H9 (cell line): ENCODE measurements at regions not wholly inside any gene's neighbourhood (a gene's known extent, or its start where the extent isn't known, plus 50 kb on each side); places are given as distances from the start of the nearest gene placed in this dataset.

Experiments used
- DNase-seq: peaks from one replicate; pipeline ENCODE4 v3.0.0-alpha.2; 2017
- H2AFZ ChIP-seq: one replicate; pipeline ENCODE4 v1.6.1; 2013; ENCODE audit warnings: mild to moderate bottlenecking, low read length, control low read depth, moderate library complexity
- H2AK5ac ChIP-seq: 2 replicates; pipeline ENCODE4 v1.6.1; 2013; ENCODE audit warnings: low read length, control low read depth, mixed read lengths; ENCODE audit not compliant: insufficient read length
- H2BK120ac ChIP-seq: one replicate; pipeline ENCODE4 v1.6.1; 2013; ENCODE audit warnings: low read depth, mild to moderate bottlenecking, low read length, control low read depth, inconsistent platforms; ENCODE audit not compliant: poor library complexity, severe bottlenecking
- H2BK12ac ChIP-seq: 2 replicates; pipeline ENCODE4 v1.6.1; 2013; ENCODE audit warnings: low read length, control low read depth, mixed read lengths, low read depth; ENCODE audit not compliant: insufficient read length
- H2BK15ac ChIP-seq: 2 replicates; pipeline ENCODE4 v1.6.1; 2013; ENCODE audit warnings: low read depth, low read length, control low read depth
- H2BK20ac ChIP-seq: one replicate; pipeline ENCODE4 v1.6.1; 2013; ENCODE audit warnings: low read depth, mild to moderate bottlenecking, low read length, control low read depth, inconsistent platforms; ENCODE audit not compliant: poor library complexity, severe bottlenecking
- H2BK5ac ChIP-seq: 2 replicates; pipeline ENCODE4 v1.6.1; 2013; ENCODE audit warnings: low read length, control low read depth, mixed read lengths; ENCODE audit not compliant: insufficient read length
- H3K14ac ChIP-seq: 2 replicates; pipeline ENCODE4 v1.6.1; 2013; ENCODE audit warnings: low read length, control low read depth; ENCODE audit not compliant: insufficient read depth
- H3K18ac ChIP-seq: 2 replicates; pipeline ENCODE4 v1.6.1; 2013; ENCODE audit warnings: low read depth, mild to moderate bottlenecking, mixed read lengths, low read length, control low read depth; ENCODE audit not compliant: insufficient read length
- H3K23ac ChIP-seq: 2 replicates; pipeline ENCODE4 v1.6.1; 2013; ENCODE audit warnings: low read length, control low read depth, mixed read lengths, low read depth; ENCODE audit not compliant: insufficient read length
- H3K23me2 ChIP-seq: 2 replicates; pipeline ENCODE4 v1.6.1; 2013; ENCODE audit warnings: low read depth, mild to moderate bottlenecking, mixed read lengths, low read length, control low read depth; ENCODE audit not compliant: insufficient read length, poor library complexity, severe bottlenecking
- H3K27ac ChIP-seq: 2 replicates; pipeline ENCODE4 v1.5.1; 2013; ENCODE audit warnings: low read length, control low read depth, mixed read lengths, low read depth; ENCODE audit not compliant: insufficient read length
- H3K27me3 ChIP-seq: 2 replicates; pipeline ENCODE4 v1.6.1; 2013; ENCODE audit warnings: low read length, control low read depth, inconsistent platforms; ENCODE audit not compliant: insufficient read depth
- H3K4ac ChIP-seq: 2 replicates; pipeline ENCODE4 v1.6.1; 2013; ENCODE audit warnings: low read depth, mild to moderate bottlenecking, control low read depth, inconsistent platforms, low read length, moderate library complexity
- H3K4me1 ChIP-seq: 2 replicates; pipeline ENCODE4 v1.6.1; 2013; ENCODE audit warnings: low read length, control low read depth, inconsistent platforms; ENCODE audit not compliant: insufficient read depth
- H3K4me2 ChIP-seq: 2 replicates; pipeline ENCODE4 v1.6.1; 2013; ENCODE audit warnings: low read length, control low read depth, mixed read lengths; ENCODE audit not compliant: insufficient read length, insufficient read depth
- H3K56ac ChIP-seq: 2 replicates; pipeline ENCODE4 v1.6.1; 2013; ENCODE audit warnings: low read depth, mild to moderate bottlenecking, mixed read lengths, low read length, control low read depth; ENCODE audit not compliant: insufficient read length
- H3K79me1 ChIP-seq: 2 replicates; pipeline ENCODE4 v1.6.1; 2013; ENCODE audit warnings: low read depth, mild to moderate bottlenecking, moderate library complexity, low read length, control low read depth, inconsistent platforms; ENCODE audit not compliant: insufficient read depth, poor library complexity, severe bottlenecking
- H3K79me2 ChIP-seq: 2 replicates; pipeline ENCODE4 v1.6.1; 2013; ENCODE audit warnings: low read length, control low read depth, inconsistent platforms; ENCODE audit not compliant: insufficient read depth
- H3K9ac ChIP-seq: 2 replicates; pipeline ENCODE4 v1.6.1; 2013; ENCODE audit warnings: low read length, control low read depth, mixed read lengths; ENCODE audit not compliant: insufficient read length; ENCODE audit errors: extremely low read depth
- H3K9me3 ChIP-seq: one replicate; pipeline ENCODE4 v1.6.1; 2013; ENCODE audit warnings: low read depth, low read length, inconsistent platforms; ENCODE audit not compliant: control insufficient read depth
- H3T11ph ChIP-seq: one replicate; pipeline ENCODE4 v1.6.1; 2013; ENCODE audit warnings: mild to moderate bottlenecking, low read length, control low read depth, inconsistent platforms
- H4K20me1 ChIP-seq: one replicate; pipeline ENCODE4 v1.6.1; 2013; ENCODE audit not compliant: control insufficient read depth, insufficient read length, insufficient read depth
- H4K5ac ChIP-seq: 2 replicates; pipeline ENCODE4 v1.6.1; 2013; ENCODE audit warnings: low read depth, mild to moderate bottlenecking, mixed read lengths, low read length, control low read depth; ENCODE audit not compliant: insufficient read length
- H4K8ac ChIP-seq: replicated peaks from 2 replicates; pipeline ENCODE4 v1.6.1; 2013; ENCODE audit warnings: low read length, control low read depth, mixed read lengths, low read depth; ENCODE audit not compliant: insufficient read length
- H4K91ac ChIP-seq: 2 replicates; pipeline ENCODE4 v1.6.1; 2013; ENCODE audit warnings: low read depth, mild to moderate bottlenecking, moderate library complexity, mixed read lengths, low read length, control low read depth; ENCODE audit not compliant: insufficient read length
- H3K27ac Mint-ChIP-seq, 3 experiments: 2 replicates in 2 of 3; 3 replicates in 1 of 3; pipeline ENCODE4 v1.8.0; 2020 to 2021; ENCODE audit warnings: mixed read lengths in 3 of 3, mild to moderate bottlenecking in 1 of 3, moderate library complexity in 1 of 3
- H3K27me3 Mint-ChIP-seq: 2 replicates; pipeline ENCODE4 v1.8.0; 2021; ENCODE audit warnings: low read depth, mild to moderate bottlenecking, moderate library complexity, mixed read lengths
- H3K36me3 Mint-ChIP-seq, 3 experiments: 2 replicates in 2 of 3; 3 replicates in 1 of 3; pipeline ENCODE4 v1.8.0; 2020 to 2021; ENCODE audit warnings: low read depth in 3 of 3, mixed read lengths in 3 of 3; ENCODE audit not compliant: insufficient read depth in 1 of 3
- H3K4me1 Mint-ChIP-seq, 2 experiments: 2 replicates each; pipeline ENCODE4 v1.8.0; 2020; ENCODE audit warnings: mixed read lengths in 2 of 2
- H3K4me3 Mint-ChIP-seq, 2 experiments: 2 replicates in 1 of 2; 3 replicates in 1 of 2; pipeline ENCODE4 v1.8.0; 2020 to 2021; ENCODE audit warnings: mild to moderate bottlenecking in 2 of 2, mixed read lengths in 2 of 2, moderate library complexity in 1 of 2
- H3K9me3 Mint-ChIP-seq, 2 experiments: 2 replicates in 1 of 2; 3 replicates in 1 of 2; pipeline ENCODE4 v1.8.0; 2020; ENCODE audit warnings: mild to moderate bottlenecking in 2 of 2, mixed read lengths in 2 of 2, moderate library complexity in 1 of 2
- CTCF ChIP-seq: fragments of 200-600 bp; sonication (generic); conservative IDR thresholded peaks from 3 replicates; pipeline ENCODE4 v1.8.0; 2021; ENCODE audit warnings: antibody characterized with exemption, mild to moderate bottlenecking
- WGBS: extraction: QIAGEN DNeasy Blood & Tissue Kit; methylation state at CpG from one replicate; pipeline ENCODE4 v1.1.7; 2013; ENCODE audit warnings: missing lambda C conversion rate, low lambda C conversion rate, mixed read lengths; ENCODE audit not compliant: insufficient read length; ENCODE audit errors: extremely low coverage; 5-methylcytosine and 5-hydroxymethylcytosine counted together

GRCh38 chr10:63077800-63078199 lies 55.3 kb upstream of the NRBF2 start:
- Histone ChIP-seq H3K4me2 (no peak overlapping the region), H3K18ac (no peak overlapping the region), H3K23ac (no peak overlapping the region), H2AFZ (no peak overlapping the region), H3K79me1 (no peaks in the 10 kb centered on the region), H2BK15ac (no peak overlapping the region), H4K20me1 (no peaks in the 10 kb centered on the region), H4K5ac (no peak overlapping the region), H3K23me2 (no peaks in the 10 kb centered on the region), H3K9me3 (no peaks in the 10 kb centered on the region), H3K56ac (no peak overlapping the region), H3K27ac (no peak overlapping the region), H2BK20ac (no peak overlapping the region), H2BK5ac (no peak overlapping the region), H2BK12ac (no peak overlapping the region), H2AK5ac (no peak overlapping the region), H3K9ac (no peak overlapping the region), H3K27me3 (no peaks in the 10 kb centered on the region), H3T11ph (no peak overlapping the region), H3K79me2 (no peaks in the 10 kb centered on the region), H3K4ac (no peak overlapping the region), H4K91ac (no peak overlapping the region), H4K8ac (no peak overlapping the region), H2BK120ac (no peak overlapping the region), H3K14ac (no peak overlapping the region), H3K4me1 (no peaks in the 10 kb centered on the region)
- Mint-ChIP-seq H3K36me3 (no peaks in the 10 kb centered on the region), H3K27me3 (no peaks in the 10 kb centered on the region; the same call in 1 of the 2 replicates), H3K9me3 (no peaks in the 10 kb centered on the region), H3K27ac (no peak overlapping the region), H3K4me3 (no peak overlapping the region), H3K4me1 (no peaks in the 10 kb centered on the region)
- WGBS = no CpG with 5 or more reads among the region's 4 CpGs
- TF ChIP-seq CTCF = no peak
- DNase-seq = no peak
